ENCODE measurements at regions not wholly inside any gene's neighbourhood (a gene's known extent, or its start where the extent isn't known, plus 50 kb on each side); places are given as distances from the start of the nearest gene placed in this dataset.

DNA sequence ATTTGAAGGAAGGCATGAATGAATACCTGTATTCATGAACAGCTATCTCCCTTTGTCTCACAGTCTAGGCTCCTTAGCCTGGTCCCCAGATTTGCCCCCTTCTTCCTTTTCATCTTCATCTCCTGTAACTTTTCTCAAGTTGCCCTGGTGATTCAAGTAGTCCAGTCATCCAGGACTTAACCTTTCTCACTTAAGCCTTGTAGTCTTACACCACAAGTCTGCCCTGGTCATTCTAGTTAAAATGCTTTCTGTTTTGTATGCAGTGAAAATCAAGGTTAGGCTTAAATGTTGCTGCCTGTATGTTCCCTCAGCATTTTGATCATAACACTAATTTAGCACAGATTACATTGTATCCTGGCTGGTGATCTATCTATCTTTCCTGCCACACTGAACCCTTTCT is 58.5 kb upstream of the SLC7A11 start:
- no peak overlapping the region for H3K27ac Mint-ChIP-seq

DNA sequence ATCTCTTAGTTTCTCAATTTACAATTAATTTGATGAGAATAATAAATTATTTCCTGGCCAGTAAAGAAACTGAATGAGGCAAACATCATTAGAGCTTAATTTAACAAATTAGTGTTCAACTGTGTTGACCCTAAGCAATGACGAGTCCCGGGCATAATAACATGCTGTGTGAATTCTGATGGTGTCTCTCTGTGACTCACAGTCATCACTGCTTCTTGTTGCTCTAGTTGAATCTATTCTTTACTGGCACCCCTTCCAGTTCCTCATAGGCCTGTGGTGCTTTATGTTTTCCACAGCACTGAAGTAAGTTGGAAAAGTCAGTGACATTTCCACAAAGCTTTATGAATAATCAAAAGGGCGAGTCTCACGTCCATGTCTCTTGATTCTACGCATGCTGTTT is 57.7 kb upstream of the SLC7A11 start:
- Histone ChIP-seq H2AFZ (ENCODE audit: insufficient read depth, low read depth, low read length, poor library complexity, severe bottlenecking) (no peak overlapping the region), H3K4me3 (replicated peaks in 1 of 3; ENCODE audit: low read depth in 2 of 3, low read length in 3 of 3) (no peak overlapping the region), H4K20me1 (ENCODE audit: insufficient read depth, low read length) (no peaks in the 10 kb centered on the region), H3K79me2 (ENCODE audit: insufficient read depth, low read length) (no peaks in the 10 kb centered on the region), H3K27me3 (ENCODE audit: control insufficient read depth in 2 of 2, insufficient read depth in 2 of 2, low read length in 2 of 2) (no peaks in the 10 kb centered on the region), H3K27ac (ENCODE audit: low read depth in 1 of 2, low read length in 2 of 2) (no peak overlapping the region), H3K4me2 (replicated peaks; ENCODE audit: extremely low read depth, low read length, poor library complexity, severe bottlenecking) (no peak overlapping the region), H3K36me3 (replicated peaks in 1 of 2; ENCODE audit: control insufficient read depth in 1 of 2, insufficient read depth in 2 of 2, low read length in 2 of 2) (no peaks in the 10 kb centered on the region), H3K9ac (ENCODE audit: insufficient read depth, low read length, poor library complexity, severe bottlenecking) (no peak overlapping the region), H3K9me3 (replicated peaks in 1 of 2; ENCODE audit: control insufficient read depth in 1 of 2, insufficient read depth in 1 of 2, low read length in 2 of 2) (no peaks in the 10 kb centered on the region), H3K4me1 (ENCODE audit: control insufficient read depth in 1 of 2, insufficient read depth in 2 of 2, low read length in 2 of 2) (peaks cover 2 to 6% of the 10 kb centered on the region in 2 donors)
- Mint-ChIP-seq H3K27ac (peak overlapping the region in 1 of 7 donors; percentile 11), H3K27me3 (ENCODE audit: low read depth in 3 of 3) (peaks cover 0 to 2% (median 0%) of the 10 kb centered on the region in 3 donors), H3K4me3 (no peak overlapping the region), H3K4me1 (peaks cover 14% of the 10 kb centered on the region), H3K36me3 (no peaks in the 10 kb centered on the region), H3K9me3 (peaks cover 0 to 5% (median 2%) of the 10 kb centered on the region in 7 donors)
- 97% methylated on average over 3 of the region's 5 CpGs for WGBS (ENCODE audit: insufficient coverage)
- TF ChIP-seq, protein P1, sequence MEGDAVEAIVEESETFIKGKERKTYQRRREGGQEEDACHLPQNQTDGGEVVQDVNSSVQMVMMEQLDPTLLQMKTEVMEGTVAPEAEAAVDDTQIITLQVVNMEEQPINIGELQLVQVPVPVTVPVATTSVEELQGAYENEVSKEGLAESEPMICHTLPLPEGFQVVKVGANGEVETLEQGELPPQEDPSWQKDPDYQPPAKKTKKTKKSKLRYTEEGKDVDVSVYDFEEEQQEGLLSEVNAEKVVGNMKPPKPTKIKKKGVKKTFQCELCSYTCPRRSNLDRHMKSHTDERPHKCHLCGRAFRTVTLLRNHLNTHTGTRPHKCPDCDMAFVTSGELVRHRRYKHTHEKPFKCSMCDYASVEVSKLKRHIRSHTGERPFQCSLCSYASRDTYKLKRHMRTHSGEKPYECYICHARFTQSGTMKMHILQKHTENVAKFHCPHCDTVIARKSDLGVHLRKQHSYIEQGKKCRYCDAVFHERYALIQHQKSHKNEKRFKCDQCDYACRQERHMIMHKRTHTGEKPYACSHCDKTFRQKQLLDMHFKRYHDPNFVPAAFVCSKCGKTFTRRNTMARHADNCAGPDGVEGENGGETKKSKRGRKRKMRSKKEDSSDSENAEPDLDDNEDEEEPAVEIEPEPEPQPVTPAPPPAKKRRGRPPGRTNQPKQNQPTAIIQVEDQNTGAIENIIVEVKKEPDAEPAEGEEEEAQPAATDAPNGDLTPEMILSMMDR (IDR thresholded peaks at IDR 0.05): no peak
- peak; percentile 14 to 55 (median 25) for DNase-seq
- intact Hi-C loops (cut with micrococcal nuclease): loop anchor here in 1 of 2 donors (5.0 kb wide), 1 partner anchor 53 kb away; no protein-coding TSS in a partner anchor

More for the DNA sequence above, 58.5 kb upstream of the SLC7A11 start:
- Histone ChIP-seq H3K9ac (ENCODE audit: insufficient read depth, low read length, poor library complexity, severe bottlenecking) (no peak overlapping the region), H3K9me3 (replicated peaks in 1 of 2; ENCODE audit: control insufficient read depth in 1 of 2, insufficient read depth in 1 of 2, low read length in 2 of 2) (no peaks in the 10 kb centered on the region), H3K79me2 (ENCODE audit: insufficient read depth, low read length) (no peaks in the 10 kb centered on the region), H4K20me1 (ENCODE audit: insufficient read depth, low read length) (no peaks in the 10 kb centered on the region), H3K27ac (ENCODE audit: low read depth in 1 of 2, low read length in 2 of 2) (no peak overlapping the region), H2AFZ (ENCODE audit: insufficient read depth, low read depth, low read length, poor library complexity, severe bottlenecking) (no peak overlapping the region), H3K36me3 (replicated peaks in 1 of 2; ENCODE audit: control insufficient read depth in 1 of 2, insufficient read depth in 2 of 2, low read length in 2 of 2) (no peaks in the 10 kb centered on the region), H3K4me1 (ENCODE audit: control insufficient read depth in 1 of 2, insufficient read depth in 2 of 2, low read length in 2 of 2) (peaks cover 9 to 10% of the 10 kb centered on the region in 2 donors), H3K4me3 (replicated peaks in 1 of 3; ENCODE audit: low read depth in 2 of 3, low read length in 3 of 3) (no peak overlapping the region), H3K27me3 (ENCODE audit: control insufficient read depth in 2 of 2, insufficient read depth in 2 of 2, low read length in 2 of 2) (no peaks in the 10 kb centered on the region), H3K4me2 (replicated peaks; ENCODE audit: extremely low read depth, low read length, poor library complexity, severe bottlenecking) (no peak overlapping the region)
- H3K4me3 Mint-ChIP-seq: no peak overlapping the region
- no peaks in the 10 kb centered on the region for H3K36me3 Mint-ChIP-seq
- H3K27me3 Mint-ChIP-seq (ENCODE audit: low read depth in 3 of 3): peaks cover 0 to 2% (median 0%) of the 10 kb centered on the region in 3 donors
- DNase-seq: peak in 1 of 3 donors; percentile 39
- H3K9me3 Mint-ChIP-seq: peaks cover 0 to 5% (median 2%) of the 10 kb centered on the region in 7 donors
- H3K4me1 Mint-ChIP-seq: peaks cover 18% of the 10 kb centered on the region
- TF ChIP-seq, protein P1 (IDR thresholded peaks at IDR 0.05): no peak
- intact Hi-C loops (cut with micrococcal nuclease): loop anchor here in 1 of 2 donors (5.0 kb wide), 1 partner anchor 53 kb away; no protein-coding TSS in a partner anchor

Data from CD14-positive monocyte (primary cell).